ENCODE measurements at regions not wholly inside any gene's neighbourhood (a gene's known extent, or its start where the extent isn't known, plus 50 kb on each side); places are given as distances from the start of the nearest gene placed in this dataset.
"Not testable (repeated sequence)": the region's sequence is repeated elsewhere in the genome, so short reads cannot be mapped to it uniquely, and the experiment has no call there.

- Mint-ChIP-seq H3K9me3 (peaks cover 5% of the 10 kb centered on the region), H3K36me3 (ENCODE audit: low read depth) (no peaks in the 10 kb centered on the region), H3K27me3 (no peaks in the 10 kb centered on the region), H3K4me3 (no peak overlapping the region), H3K27ac (no peak overlapping the region), H3K4me1 (ENCODE audit: low read depth) (no peaks in the 10 kb centered on the region)
- Histone ChIP-seq H3K36me3 (ENCODE audit: insufficient read depth, low read length) (no peaks in the 10 kb centered on the region), H3K27me3 (ENCODE audit: control insufficient read depth in 1 of 2, insufficient read depth in 2 of 2, low read length in 2 of 2) (no peaks in the 10 kb centered on the region), H3K4me1 (ENCODE audit: insufficient read depth, low read length) (no peaks in the 10 kb centered on the region), H3K27ac (ENCODE audit: low read depth in 1 of 2, low read length in 2 of 2) (no peak overlapping the region), H3K4me3 (ENCODE audit: low read length) (no peak overlapping the region), H3K9me3 (ENCODE audit: control insufficient read depth in 1 of 2, insufficient read depth in 1 of 2, low read length in 2 of 2) (peaks cover 3 to 7% of the 10 kb centered on the region in 2 experiments)
- CTCF ChIA-PET, result no interaction called here
- DNase-seq (peak in 2 of 14 experiments; percentile 7 to 11), ATAC-seq (ENCODE audit: poor library complexity) (no peak)
- no peak for TF ChIP-seq CTCF (IDR thresholded peaks at IDR 0.05)
- intact Hi-C loops (cut with DNase I, micrococcal nuclease), result no loop called here
- POLR2A ChIA-PET, result no interaction called here
These were observed 266.5 kb upstream of the CADM2 start for GRCh38 chr3:84692261-84692660.

GRCh38 chr3:84710288-84710687 lies 248.5 kb upstream of the CADM2 start:
- H3K27me3 ChIP-seq (ENCODE audit: control insufficient read depth in 1 of 2, insufficient read depth in 2 of 2, low read length in 2 of 2); H3K36me3 Mint-ChIP-seq (ENCODE audit: low read depth); H3K4me3 Mint-ChIP-seq; H3K4me3 ChIP-seq (ENCODE audit: low read length); CTCF ChIA-PET; H3K36me3 ChIP-seq (ENCODE audit: insufficient read depth, low read length); H3K9me3 ChIP-seq (ENCODE audit: control insufficient read depth in 1 of 2, insufficient read depth in 1 of 2, low read length in 2 of 2); H3K4me1 ChIP-seq (ENCODE audit: insufficient read depth, low read length); intact Hi-C loops (cut with DNase I, micrococcal nuclease); H3K27me3 Mint-ChIP-seq; POLR2A ChIA-PET; H3K4me1 Mint-ChIP-seq (ENCODE audit: low read depth); H3K27ac Mint-ChIP-seq; ATAC-seq (ENCODE audit: poor library complexity); H3K27ac ChIP-seq (ENCODE audit: low read depth in 1 of 2, low read length in 2 of 2): not testable (repeated sequence)
- peak in 1 of 14 experiments; percentile 1 for DNase-seq
- peaks cover 11% of the 10 kb centered on the region for H3K9me3 Mint-ChIP-seq

- ATAC-seq (ENCODE audit: poor library complexity), result no peak
- TF ChIP-seq CTCF (IDR thresholded peaks at IDR 0.05), result no peak
- POLR2A ChIA-PET, result no interaction called here
- H3K9me3 ChIP-seq (ENCODE audit: control insufficient read depth in 1 of 2, insufficient read depth in 1 of 2, low read length in 2 of 2), result no peaks in the 10 kb centered on the region
- CTCF ChIA-PET, result no interaction called here
- intact Hi-C loops (cut with DNase I, micrococcal nuclease), result no loop called here
- no peak overlapping the region for H3K27ac Mint-ChIP-seq
- H3K4me3 ChIP-seq (ENCODE audit: low read length), result no peak overlapping the region
- no peaks in the 10 kb centered on the region for H3K36me3 Mint-ChIP-seq (ENCODE audit: low read depth)
- no peaks in the 10 kb centered on the region for H3K27me3 ChIP-seq (ENCODE audit: control insufficient read depth in 1 of 2, insufficient read depth in 2 of 2, low read length in 2 of 2)
- peaks cover 7% of the 10 kb centered on the region for H3K9me3 Mint-ChIP-seq
- no peaks in the 10 kb centered on the region for H3K27me3 Mint-ChIP-seq
- H3K4me3 Mint-ChIP-seq, result no peak overlapping the region
- H3K36me3 ChIP-seq (ENCODE audit: insufficient read depth, low read length), result no peaks in the 10 kb centered on the region
- H3K27ac ChIP-seq (ENCODE audit: low read depth in 1 of 2, low read length in 2 of 2), result no peak overlapping the region
- H3K4me1 Mint-ChIP-seq (ENCODE audit: low read depth), result no peaks in the 10 kb centered on the region
- H3K4me1 ChIP-seq (ENCODE audit: insufficient read depth, low read length), result no peaks in the 10 kb centered on the region
- DNase-seq, result no peak
These were observed 240.9 kb upstream of the CADM2 start for GRCh38 chr3:84717894-84718293.

- CTCF ChIA-PET, result no interaction called here
- Mint-ChIP-seq H3K27me3 (no peaks in the 10 kb centered on the region), H3K9me3 (peaks cover 9% of the 10 kb centered on the region), H3K4me1 (ENCODE audit: low read depth) (no peaks in the 10 kb centered on the region), H3K27ac (no peak overlapping the region), H3K36me3 (ENCODE audit: low read depth) (no peaks in the 10 kb centered on the region), H3K4me3 (no peak overlapping the region)
- H3K36me3 ChIP-seq (ENCODE audit: insufficient read depth, low read length), result no peaks in the 10 kb centered on the region
- H3K27me3 ChIP-seq (ENCODE audit: control insufficient read depth in 1 of 2, insufficient read depth in 2 of 2, low read length in 2 of 2), result no peaks in the 10 kb centered on the region
- intact Hi-C loops (cut with DNase I, micrococcal nuclease), result no loop called here
- H3K27ac ChIP-seq (ENCODE audit: low read depth in 1 of 2, low read length in 2 of 2), result no peak overlapping the region
- H3K9me3 ChIP-seq (ENCODE audit: control insufficient read depth in 1 of 2, insufficient read depth in 1 of 2, low read length in 2 of 2), result no peaks in the 10 kb centered on the region
- no peak for TF ChIP-seq CTCF (IDR thresholded peaks at IDR 0.05)
- H3K4me3 ChIP-seq (ENCODE audit: low read length), result no peak overlapping the region
- DNase-seq (peak in 2 of 14 experiments; percentile 0 to 22), ATAC-seq (ENCODE audit: poor library complexity) (no peak)
- H3K4me1 ChIP-seq (ENCODE audit: insufficient read depth, low read length), result no peaks in the 10 kb centered on the region
- POLR2A ChIA-PET, result no interaction called here
These were observed 233.9 kb upstream of the CADM2 start for GRCh38 chr3:84724877-84725276.

All from CD4-positive, alpha-beta T cell (primary cell).